IMR-90 (cell line): ENCODE measurements at regions not wholly inside any gene's neighbourhood (a gene's known extent, or its start where the extent isn't known, plus 50 kb on each side); places are given as distances from the start of the nearest gene placed in this dataset.

Experiments
- ATAC-seq: fragments of 200-7000 bp; cut with Tn5 transposase; 2 replicates; pipeline ENCODE4 v1.9.1; 2020; ENCODE audit warnings: low read depth, mild to moderate bottlenecking, moderate library complexity
- BruUV-seq: library from RNA; stranded (reverse); fragments of 400-500 nt; replicated peaks from 2 replicates; lab custom pipeline; 2021; lab: Mats Ljungman, UMichigan
- CTCF ChIA-PET: fragments of 300-600 bp; formaldehyde crosslinking; extraction: SDS; loops from one replicate; lab custom pipeline; 2021; ENCODE audit warnings: antibody characterized with exemption; lab: Yijun Ruan, JAX
- POLR2A ChIA-PET: fragments of 300-600 bp; sonication (Branson Sonifier 250); formaldehyde crosslinking; loops from one replicate; lab custom pipeline; 2022; ENCODE audit warnings: antibody characterized with exemption; ENCODE audit not compliant: unreplicated experiment; lab: Charles Lee
- DNase-seq: peaks from one replicate; pipeline ENCODE4 v3.0.0; 2013
- H2AFZ ChIP-seq: replicated peaks from 2 replicates; pipeline ENCODE3; 2013; ENCODE audit warnings: low read length, mild to moderate bottlenecking; ENCODE audit not compliant: poor library complexity
- H2AK5ac ChIP-seq: 2 replicates; pipeline ENCODE4 v1.6.1; 2013; ENCODE audit warnings: low read depth, low read length, inconsistent platforms
- H2AK9ac ChIP-seq: replicated peaks from 2 replicates; pipeline ENCODE3; 2013; ENCODE audit warnings: mild to moderate bottlenecking, low read depth, low read length, moderate library complexity; ENCODE audit not compliant: poor library complexity
- H2BK120ac ChIP-seq: 2 replicates; pipeline ENCODE4 v1.6.1; 2013; ENCODE audit warnings: low read depth, low read length, inconsistent platforms
- H2BK15ac ChIP-seq: 3 replicates; pipeline ENCODE4 v1.6.1; 2013; ENCODE audit warnings: low read depth, low read length, inconsistent platforms
- H2BK20ac ChIP-seq: 2 replicates; pipeline ENCODE4 v1.6.1; 2013; ENCODE audit warnings: low read depth, mild to moderate bottlenecking, inconsistent platforms, low read length, moderate library complexity
- H2BK5ac ChIP-seq: 2 replicates; pipeline ENCODE4 v1.6.1; 2013; ENCODE audit warnings: mild to moderate bottlenecking, low read depth, low read length, inconsistent platforms; ENCODE audit not compliant: poor library complexity, severe bottlenecking
- H3K14ac ChIP-seq: replicated peaks from 2 replicates; pipeline ENCODE4 v1.6.1; 2013; ENCODE audit warnings: low read depth, low read length, inconsistent platforms
- H3K18ac ChIP-seq: 2 replicates; pipeline ENCODE4 v1.6.1; 2013; ENCODE audit warnings: low read depth, low read length, control low read depth
- H3K23ac ChIP-seq: 2 replicates; pipeline ENCODE4 v1.6.1; 2013; ENCODE audit warnings: low read depth, low read length, inconsistent platforms
- H3K27ac ChIP-seq: 2 replicates; pipeline ENCODE4 v1.5.1; 2013; ENCODE audit warnings: mild to moderate bottlenecking, control low read depth, low read length; ENCODE audit not compliant: insufficient read depth
- H3K27me3 ChIP-seq: 2 replicates; pipeline ENCODE4 v1.6.1; 2013; ENCODE audit warnings: low read length; ENCODE audit not compliant: control insufficient read depth, insufficient read depth
- H3K36me3 ChIP-seq: 2 replicates; pipeline ENCODE4 v1.6.1; 2013; ENCODE audit warnings: low read length, mixed read lengths; ENCODE audit not compliant: control insufficient read depth, insufficient read depth
- H3K4ac ChIP-seq: 2 replicates; pipeline ENCODE4 v1.6.1; 2013; ENCODE audit warnings: low read depth, low read length, inconsistent platforms
- H3K4me1 ChIP-seq: 2 replicates; pipeline ENCODE4 v1.6.1; 2013; ENCODE audit warnings: low read length, mixed read lengths; ENCODE audit not compliant: control insufficient read depth, insufficient read depth
- H3K4me2 ChIP-seq: 2 replicates; pipeline ENCODE4 v1.6.1; 2013; ENCODE audit warnings: low read depth, mild to moderate bottlenecking, control low read depth, low read length, moderate library complexity
- H3K4me3 ChIP-seq: 2 replicates; pipeline ENCODE4 v1.5.1; 2013; ENCODE audit warnings: low read depth, mild to moderate bottlenecking, control low read depth, low read length, moderate library complexity; ENCODE audit not compliant: insufficient read depth
- H3K56ac ChIP-seq: 2 replicates; pipeline ENCODE4 v1.6.1; 2013; ENCODE audit warnings: low read length, inconsistent platforms; ENCODE audit not compliant: insufficient read depth; ENCODE audit errors: extremely low read depth
- H3K79me1 ChIP-seq, 2 experiments: 2 replicates each; pipeline ENCODE4 v1.6.1; 2013; ENCODE audit warnings: low read length in 2 of 2, inconsistent platforms in 1 of 2, low read depth in 1 of 2
- H3K9ac ChIP-seq: 2 replicates; pipeline ENCODE4 v1.6.1; 2013; ENCODE audit warnings: low read depth, low read length, control low read depth
- H3K9me1 ChIP-seq: 2 replicates; pipeline ENCODE4 v1.6.1; 2013; ENCODE audit warnings: low read length, inconsistent platforms; ENCODE audit not compliant: insufficient read depth
- H3K9me3 ChIP-seq: 2 replicates; pipeline ENCODE4 v1.6.1; 2013; ENCODE audit warnings: low read length; ENCODE audit not compliant: control insufficient read depth, insufficient read depth
- H4K20me1 ChIP-seq: 2 replicates; pipeline ENCODE4 v1.6.1; 2013; ENCODE audit warnings: low read length, inconsistent platforms; ENCODE audit not compliant: insufficient read depth
- H4K5ac ChIP-seq: 2 replicates; pipeline ENCODE4 v1.6.1; 2013; ENCODE audit warnings: mild to moderate bottlenecking, low read depth, low read length, control low read depth
- H4K8ac ChIP-seq, 2 experiments: 2 replicates each; pipeline ENCODE4 v1.6.1; 2013; ENCODE audit warnings: low read depth in 2 of 2, low read length in 2 of 2, control low read depth in 1 of 2, inconsistent platforms in 1 of 2
- H4K91ac ChIP-seq: 2 replicates; pipeline ENCODE4 v1.6.1; 2013; ENCODE audit warnings: low read depth, low read length, inconsistent platforms; ENCODE audit not compliant: insufficient read depth
- FOS ChIP-seq: fragments of 150-350 bp; IDR thresholded peaks from 2 replicates; pipeline ENCODE4 v1.6.1; 2016; ENCODE audit warnings: low read depth, low read length
- RFX5 ChIP-seq: IDR thresholded peaks from 2 replicates; pipeline ENCODE4 v1.8.0; 2012; ENCODE audit warnings: low read depth, mild to moderate bottlenecking, low read length, moderate library complexity
- USF2 ChIP-seq: fragments of 150-350 bp; IDR thresholded peaks from 2 replicates; pipeline ENCODE4 v1.6.1; 2017; ENCODE audit warnings: mild to moderate bottlenecking, antibody characterized with exemption, low read length, low read depth
- WGBS, 2 experiments: methylation state at CpG; one replicate each; pipeline versions ENCODE4 v1.1.5 to v1.1.7; 2013; ENCODE audit warnings: missing lambda C conversion rate in 2 of 2; ENCODE audit not compliant: insufficient read length in 1 of 2; ENCODE audit errors: extremely low coverage in 2 of 2; 5-methylcytosine and 5-hydroxymethylcytosine counted together
- dilution Hi-C: fragments of 300-500 bp; cut with HindIII; formaldehyde crosslinking; loops from one replicate; pipeline ENCODE4 v1.14.3; 2018; ENCODE audit warnings: low sequenced_read_pairs; ENCODE audit not compliant: unreplicated experiment
- in situ Hi-C: fragments of 300-500 bp; cut with MboI; formaldehyde crosslinking; loops from 3 replicates; pipeline ENCODE4 v1.14.3; 2019; ENCODE audit warnings: low sequenced_read_pairs, inconsistent platforms, mixed read lengths
- intact Hi-C: fragments of 100-400 bp; cut with micrococcal nuclease; formaldehyde crosslinking; loops from 2 replicates; pipeline ENCODE4 v1.10.0; 2022

GRCh38 chr12:88969127-88969526 lies 383.2 kb downstream of the DUSP6 start:
- CTCF ChIA-PET = no interaction called here
- H3K36me3 ChIP-seq = no peaks in the 10 kb centered on the region
- DNase-seq = no peak
- dilution Hi-C loops = no loop called here
- no peaks in the 10 kb centered on the region for H3K4me1 ChIP-seq
- H2AK5ac ChIP-seq = no peak overlapping the region
- H3K9me3 ChIP-seq = no peaks in the 10 kb centered on the region
- no peak for ATAC-seq
- no peak overlapping the region for H4K5ac ChIP-seq
- H3K79me1 ChIP-seq = no peaks in the 10 kb centered on the region
- in situ Hi-C loops = no loop called here
- no peaks in the 10 kb centered on the region for H3K9me1 ChIP-seq
- no peak overlapping the region for H4K8ac ChIP-seq
- no peak overlapping the region for H4K91ac ChIP-seq
- no peak overlapping the region for H3K9ac ChIP-seq
- no peak overlapping the region for H3K23ac ChIP-seq
- H3K18ac ChIP-seq = no peak overlapping the region
- no peak overlapping the region for H2BK120ac ChIP-seq
- TF ChIP-seq FOS (no peak), USF2 (no peak), RFX5 (no peak)
- no TSS peak for BruUV-seq
- H2AFZ ChIP-seq = no peak overlapping the region
- no peak overlapping the region for H3K56ac ChIP-seq
- no peak overlapping the region; the same call in 2 of the 3 replicates for H2BK15ac ChIP-seq
- intact Hi-C loops = no loop called here
- no peak overlapping the region for H3K27ac ChIP-seq
- H4K20me1 ChIP-seq = no peaks in the 10 kb centered on the region
- no peak overlapping the region for H2AK9ac ChIP-seq
- H2BK5ac ChIP-seq = no peak overlapping the region
- H3K4ac ChIP-seq = no peak overlapping the region
- POLR2A ChIA-PET = no interaction called here
- H3K4me2 ChIP-seq = no peak overlapping the region
- no peaks in the 10 kb centered on the region for H3K27me3 ChIP-seq
- no peak overlapping the region for H3K14ac ChIP-seq
- no peak overlapping the region for H2BK20ac ChIP-seq
- no peak overlapping the region for H3K4me3 ChIP-seq
- WGBS, 2 experiments = no CpG with 5 or more reads among the region's 5 CpGs
